ENCODE measurements at regions not wholly inside any gene's neighbourhood (a gene's known extent, or its start where the extent isn't known, plus 50 kb on each side); places are given as distances from the start of the nearest gene placed in this dataset.

- DNase-seq (ENCODE audit: low read depth in 2 of 2) = no peak
Observed at GRCh38 chr1:58997637-58998036, 213.8 kb upstream of the JUN start.

GRCh38 chr1:58999676-59000075, 215.8 kb upstream of the JUN start:
- DNase-seq (ENCODE audit: low read depth in 2 of 2) = no peak

- no peak for DNase-seq (ENCODE audit: low read depth in 2 of 2)
Observed at GRCh38 chr1:59004755-59005154, 220.9 kb upstream of the JUN start.

- DNase-seq (ENCODE audit: low read depth in 2 of 2) = no peak
Observed at GRCh38 chr1:59005491-59006288, 221.8 kb upstream of the JUN start.

- DNase-seq (ENCODE audit: low read depth in 2 of 2) = no peak
Observed at GRCh38 chr1:59006289-59006658, 222.4 kb upstream of the JUN start.

- DNase-seq (ENCODE audit: low read depth in 2 of 2) = no peak
Observed at GRCh38 chr1:59006932-59007331, 223.1 kb upstream of the JUN start.

GRCh38 chr1:59007429-59007819, 223.6 kb upstream of the JUN start:
- no peak for DNase-seq (ENCODE audit: low read depth in 2 of 2)

GRCh38 chr1:59007820-59008598, 224.2 kb upstream of the JUN start:
- peak in 1 of 2 donors; percentile 12 for DNase-seq (ENCODE audit: low read depth in 2 of 2)

GRCh38 chr1:59008599-59009347, 224.9 kb upstream of the JUN start:
- no peak for DNase-seq (ENCODE audit: low read depth in 2 of 2)

- no peak for DNase-seq (ENCODE audit: low read depth in 2 of 2)
Observed at GRCh38 chr1:59011663-59012062, 227.8 kb upstream of the JUN start.

GRCh38 chr1:59012378-59012777, 228.5 kb upstream of the JUN start:
- DNase-seq (ENCODE audit: low read depth in 2 of 2) = no peak

GRCh38 chr1:59013276-59013927, 229.6 kb upstream of the JUN start:
- DNase-seq (ENCODE audit: low read depth in 2 of 2) = no peak

- no peak for DNase-seq (ENCODE audit: low read depth in 2 of 2)
Observed at GRCh38 chr1:59013928-59014279, 230.1 kb upstream of the JUN start.

GRCh38 chr1:59014827-59015226, 231.0 kb upstream of the JUN start:
- no peak for DNase-seq (ENCODE audit: low read depth in 2 of 2)

GRCh38 chr1:59015708-59016107, 231.9 kb upstream of the JUN start:
- DNase-seq (ENCODE audit: low read depth in 2 of 2) = no peak

- DNase-seq (ENCODE audit: low read depth in 2 of 2) = no peak
Observed at GRCh38 chr1:59016390-59016789, 232.5 kb upstream of the JUN start.

- DNase-seq (ENCODE audit: low read depth in 2 of 2) = no peak
Observed at GRCh38 chr1:59017501-59018231, 233.8 kb upstream of the JUN start.

GRCh38 chr1:59018446-59018845, 234.6 kb upstream of the JUN start:
- DNase-seq (ENCODE audit: low read depth in 2 of 2) = no peak

- DNase-seq (ENCODE audit: low read depth in 2 of 2) = no peak
Observed at GRCh38 chr1:59018860-59019259, 235.0 kb upstream of the JUN start.

GRCh38 chr1:59020151-59020997, 236.5 kb upstream of the JUN start:
- no peak for DNase-seq (ENCODE audit: low read depth in 2 of 2)

GRCh38 chr1:59022199-59022598, 238.4 kb upstream of the JUN start:
- no peak for DNase-seq (ENCODE audit: low read depth in 2 of 2)
